Stimulated activated CD4-positive, alpha-beta T cell treated with anti-CD3 and anti-CD28 coated beads, Interleukin-15, amount 100 ng/mL, for 24 hours (primary cell): ENCODE measurements at regions not wholly inside any gene's neighbourhood (a gene's known extent, or its start where the extent isn't known, plus 50 kb on each side); places are given as distances from the start of the nearest gene placed in this dataset.

ENCODE experiments used
- DNase-seq: peaks from one replicate; pipeline ENCODE4 v3.0.0-alpha.2; 2020

DNA sequence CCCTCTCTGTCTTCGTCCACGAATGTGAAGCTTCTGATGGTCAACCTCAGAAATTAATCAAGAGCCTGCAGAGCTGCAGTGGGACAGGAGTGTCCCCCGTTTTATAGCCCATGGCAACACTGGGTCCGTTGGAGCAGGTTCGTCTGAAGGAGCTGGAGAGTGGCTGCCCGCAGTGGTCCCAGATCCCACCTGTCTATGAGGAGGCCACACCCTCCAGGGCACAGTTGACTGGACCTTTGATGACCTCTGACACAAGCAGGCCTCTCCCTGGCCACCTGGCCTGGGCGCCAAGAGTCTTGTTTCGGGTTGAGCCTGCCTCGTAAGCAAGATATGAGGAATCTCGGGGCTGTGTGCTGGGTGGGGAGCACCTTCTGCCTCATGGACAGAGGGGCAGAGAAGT is 100.7 kb upstream of the SFSWAP start:
- DNase-seq: no peak

DNA sequence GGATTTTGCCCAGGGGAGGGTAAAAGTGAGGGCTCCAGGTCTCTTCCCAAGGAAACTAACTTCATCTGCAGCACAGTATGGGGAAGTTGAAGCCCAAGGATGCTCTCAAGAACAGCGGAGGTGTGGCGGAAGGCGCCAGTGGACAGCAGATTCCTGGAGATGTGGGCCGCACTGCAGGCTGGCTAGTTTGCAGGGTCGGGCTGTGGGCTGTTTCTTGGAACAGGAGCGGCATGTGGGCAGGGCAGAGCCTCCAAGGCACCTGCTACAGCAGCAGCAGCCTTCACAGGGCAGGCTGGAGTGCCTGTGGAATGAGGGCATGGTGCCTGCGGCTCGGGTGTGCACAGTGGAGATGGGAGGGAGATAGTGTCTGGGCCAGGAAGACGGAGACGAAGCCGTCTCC is 100.0 kb upstream of the SFSWAP start:
- no peak for DNase-seq

DNA sequence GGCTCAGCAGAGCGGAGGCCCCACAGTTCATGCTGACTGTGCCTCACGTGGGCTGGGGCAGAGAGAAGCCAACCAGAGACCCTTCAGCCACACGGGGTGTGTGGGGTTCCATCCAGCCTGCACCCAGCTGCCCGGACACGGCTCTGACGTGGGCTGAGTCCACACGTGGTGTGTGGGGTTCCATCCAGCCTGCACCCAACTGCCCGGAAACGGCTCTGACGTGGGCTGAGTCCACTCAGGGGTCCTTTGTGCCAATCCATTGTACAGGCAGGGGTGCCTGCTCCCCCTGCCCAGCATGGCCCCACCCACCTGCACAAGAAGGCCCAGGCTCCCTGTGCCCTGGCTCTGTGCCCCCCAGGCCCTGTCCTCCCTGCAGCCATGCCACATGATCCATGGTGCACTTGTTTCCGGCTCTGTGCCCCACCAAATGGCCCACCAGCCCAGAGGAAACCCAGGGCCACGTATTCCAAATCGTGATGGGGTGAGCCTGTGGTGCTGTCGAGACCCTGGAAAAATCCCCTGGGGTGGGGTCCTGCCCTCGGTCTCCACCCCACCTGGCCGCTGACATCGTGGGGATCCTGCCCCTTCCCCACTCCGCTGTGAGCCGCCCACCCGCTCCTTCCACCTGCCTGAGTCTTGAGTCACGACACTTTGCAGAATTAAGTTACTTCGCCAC is 99.3 kb upstream of the SFSWAP start:
- no peak for DNase-seq

DNA sequence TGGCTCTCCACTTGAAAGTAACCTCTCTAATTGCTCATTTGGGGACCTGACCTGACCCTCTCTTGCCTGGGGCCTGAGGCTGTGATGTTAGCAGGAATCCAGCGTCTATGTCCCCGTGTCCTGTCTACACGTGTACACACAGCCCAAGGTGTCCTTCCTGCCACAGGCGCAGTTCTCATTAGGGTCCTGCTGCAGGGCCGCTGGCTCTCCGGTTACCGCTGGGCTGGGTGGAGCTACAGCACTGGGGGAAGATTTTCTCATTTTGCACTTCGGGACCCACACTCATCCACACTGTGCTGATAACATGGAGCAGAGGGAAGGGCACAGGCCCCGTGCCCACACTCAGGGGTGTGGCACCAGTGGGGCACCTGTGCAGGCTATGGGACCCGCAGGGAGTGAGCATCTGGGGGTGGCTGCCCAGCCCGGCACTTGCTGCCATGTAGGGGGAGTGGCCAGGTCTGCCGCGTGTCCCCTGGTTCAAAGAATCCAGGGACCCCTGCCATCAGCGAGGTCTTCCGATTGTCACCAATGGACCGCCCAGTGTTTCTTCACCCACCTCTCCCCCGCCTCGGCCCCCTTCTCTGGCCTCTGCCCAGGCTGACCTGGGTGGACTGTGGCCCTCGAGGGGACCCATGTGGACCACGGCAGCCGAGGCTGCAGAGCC is 98.7 kb upstream of the SFSWAP start:
- DNase-seq: no peak

DNA sequence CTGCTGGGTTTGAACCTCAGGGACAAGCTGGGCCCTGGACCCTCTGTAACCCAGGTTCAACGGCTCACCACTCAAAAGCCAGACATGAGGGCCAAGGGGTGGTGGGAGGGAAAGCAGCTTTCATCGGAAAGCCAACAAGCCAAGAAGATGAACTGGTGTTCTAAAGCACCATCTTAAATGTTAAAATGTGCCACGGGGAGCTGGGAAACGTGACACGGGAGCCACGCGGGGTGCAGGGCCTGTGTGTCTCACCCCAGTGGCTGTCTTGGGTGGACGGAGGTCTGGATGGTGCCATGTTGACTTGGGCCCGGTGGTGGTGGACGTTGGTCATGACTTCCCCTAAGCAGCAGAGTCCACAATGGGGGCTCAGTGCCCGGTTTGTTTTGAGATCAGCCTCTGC is 97.7 kb upstream of the SFSWAP start:
- no peak for DNase-seq

DNA sequence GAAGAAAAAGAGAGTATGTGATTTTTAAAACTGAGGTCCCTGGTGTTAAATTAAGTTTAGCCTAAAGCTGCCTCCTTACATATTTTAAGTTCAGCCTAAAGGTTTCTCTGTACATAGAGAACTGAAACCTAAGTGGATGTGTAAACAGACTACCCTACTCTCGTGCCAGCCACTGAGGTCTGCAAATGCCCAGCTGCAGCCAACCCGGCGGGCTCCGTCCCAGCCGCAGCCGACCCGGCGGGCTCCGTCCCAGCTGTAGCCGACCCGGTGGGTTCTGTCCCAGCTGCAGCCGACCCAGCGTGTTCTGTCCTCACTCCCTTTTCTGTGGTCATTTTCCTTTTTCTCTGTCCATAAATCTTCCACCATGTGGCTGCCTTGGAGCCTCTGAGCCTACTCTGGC is 97.2 kb upstream of the SFSWAP start:
- no peak for DNase-seq

DNA sequence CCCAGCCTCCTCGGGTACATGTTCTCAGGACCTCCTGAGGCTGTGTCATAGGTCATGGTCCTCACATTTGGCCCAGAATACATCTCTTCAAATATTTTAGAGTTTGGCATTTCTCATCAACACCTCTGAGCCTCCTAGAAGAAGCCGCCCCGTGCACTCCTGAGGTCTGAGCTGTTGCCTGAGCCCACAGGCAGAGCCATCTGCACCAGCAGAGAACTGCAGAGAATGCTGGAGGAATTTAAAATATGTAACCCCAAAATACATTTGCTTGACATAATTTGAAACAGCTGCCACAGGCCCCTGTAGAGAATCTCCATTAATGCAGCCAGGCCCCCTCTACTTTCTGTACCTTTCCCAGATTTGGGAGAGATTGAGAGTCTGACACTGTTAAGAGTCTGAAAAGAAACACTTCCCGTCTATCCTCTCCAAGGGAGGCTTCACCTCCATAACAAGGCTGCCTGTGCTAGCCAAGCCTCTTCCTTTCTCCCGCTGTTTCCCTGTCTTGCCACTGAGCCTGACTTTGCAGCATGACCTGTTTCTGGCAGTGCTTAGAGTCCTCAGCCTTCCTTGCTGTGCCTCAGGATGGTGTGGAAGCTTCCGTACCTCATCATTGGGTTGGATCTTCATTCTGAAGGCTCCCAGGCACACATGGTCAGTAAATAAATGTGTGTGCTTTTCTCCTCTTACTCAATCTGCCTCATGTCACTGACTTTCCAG is 95.4 kb upstream of the SFSWAP start:
- DNase-seq: no peak

DNA sequence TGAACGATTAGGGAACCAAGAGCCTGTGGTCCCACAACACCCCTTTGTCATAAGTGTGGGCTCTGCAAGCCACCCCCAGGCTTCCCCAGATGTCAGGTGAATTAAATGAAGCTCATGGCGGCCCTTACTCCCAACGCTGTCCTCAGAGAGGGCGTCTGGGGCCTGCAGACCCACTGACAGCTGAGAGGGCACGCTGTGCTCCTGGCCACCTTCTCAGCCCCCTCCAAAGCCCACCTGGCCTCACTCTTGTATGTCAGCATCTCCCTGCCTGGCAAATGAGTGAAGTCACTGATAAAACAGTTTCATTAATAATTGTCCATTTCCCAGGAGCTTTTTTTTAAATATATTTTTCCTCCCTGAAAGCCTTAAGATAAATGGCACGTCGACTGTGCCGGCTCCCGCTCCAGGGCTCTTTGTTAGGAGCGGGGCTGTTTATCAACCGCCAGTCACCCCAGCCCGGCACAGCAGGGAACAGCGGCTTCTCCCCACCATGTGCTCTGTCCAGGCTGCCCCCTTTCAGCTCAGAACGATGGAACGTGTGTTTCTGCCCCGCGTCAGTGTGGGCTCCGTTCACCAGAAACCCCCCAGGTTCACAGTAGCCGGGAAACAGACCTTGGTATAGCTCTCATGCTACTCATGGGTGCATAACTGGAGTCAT is 94.7 kb upstream of the SFSWAP start:
- DNase-seq: no peak

DNA sequence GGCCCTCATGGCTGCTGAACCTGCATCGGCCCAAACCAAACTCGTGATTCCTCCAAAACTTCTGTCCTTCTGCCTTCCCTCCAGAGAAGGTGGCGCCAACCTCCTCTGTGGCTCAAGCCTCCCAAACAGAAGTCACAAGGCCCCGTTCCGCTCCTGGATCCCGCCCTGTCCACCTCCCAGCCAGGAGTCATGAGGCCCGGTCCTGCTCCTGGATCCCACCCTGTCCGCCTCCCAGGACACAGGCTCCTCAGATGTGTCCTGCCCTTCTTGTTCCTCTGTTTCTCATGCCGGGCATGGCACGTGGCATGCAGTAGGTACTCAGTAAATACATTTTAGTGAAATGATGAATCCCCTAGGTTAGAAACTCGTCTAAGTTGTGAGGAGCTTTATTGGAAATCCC is 94.2 kb upstream of the SFSWAP start:
- DNase-seq: no peak

DNA sequence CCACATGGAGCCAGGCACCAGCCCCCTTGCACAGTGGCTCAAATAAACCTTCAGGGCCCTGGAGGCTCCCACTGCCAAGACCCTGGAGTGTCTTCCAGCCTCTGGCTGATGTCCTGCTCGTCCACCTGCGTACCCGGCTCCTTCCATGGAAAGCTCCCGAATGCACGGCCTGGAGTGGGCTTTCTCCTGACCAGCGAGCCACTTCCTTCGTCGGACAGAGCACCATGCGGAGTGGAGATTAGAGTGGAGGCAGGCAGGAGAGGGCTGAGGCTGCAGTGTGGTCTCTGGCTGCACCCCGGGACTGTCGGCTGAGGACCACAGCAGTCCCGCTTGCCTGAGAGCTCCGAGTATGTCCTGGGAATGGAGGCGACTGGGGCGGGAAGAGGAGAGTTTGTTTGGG is 93.7 kb upstream of the SFSWAP start:
- DNase-seq: no peak

DNA sequence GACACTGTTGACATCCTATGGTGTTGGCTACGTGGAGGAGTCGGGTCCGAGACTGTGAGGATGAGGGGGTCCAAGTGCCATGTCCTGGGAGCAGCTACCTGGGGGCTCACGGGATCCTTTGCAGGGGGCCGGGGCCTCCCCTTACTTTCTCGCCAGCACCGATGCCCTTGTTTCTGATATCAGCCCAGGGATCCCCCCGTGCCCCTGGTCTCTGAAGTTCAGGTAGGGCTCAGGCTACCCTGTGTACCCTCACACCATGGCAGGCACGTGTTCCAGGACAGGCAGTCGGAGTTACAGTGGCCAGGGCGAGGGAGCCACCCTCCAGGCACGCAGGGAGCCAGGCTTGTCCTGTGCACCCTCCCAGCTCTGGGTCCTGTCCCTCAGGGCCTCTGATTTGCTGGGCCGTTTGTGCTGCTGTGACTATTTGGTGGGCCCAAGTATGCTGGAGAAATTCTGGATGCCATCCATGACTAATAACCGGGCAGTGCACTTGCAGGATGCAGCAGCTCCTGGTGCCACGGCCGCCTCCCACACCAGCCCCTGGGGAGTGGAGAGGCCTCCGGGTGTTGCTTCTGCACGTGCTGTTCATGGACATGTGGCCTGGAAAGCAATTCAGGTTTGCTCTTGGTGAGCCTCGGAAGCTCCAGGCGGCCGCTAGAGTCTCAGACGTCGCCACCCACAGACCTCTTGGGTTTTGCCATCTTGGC is 93.1 kb upstream of the SFSWAP start:
- no peak for DNase-seq

DNA sequence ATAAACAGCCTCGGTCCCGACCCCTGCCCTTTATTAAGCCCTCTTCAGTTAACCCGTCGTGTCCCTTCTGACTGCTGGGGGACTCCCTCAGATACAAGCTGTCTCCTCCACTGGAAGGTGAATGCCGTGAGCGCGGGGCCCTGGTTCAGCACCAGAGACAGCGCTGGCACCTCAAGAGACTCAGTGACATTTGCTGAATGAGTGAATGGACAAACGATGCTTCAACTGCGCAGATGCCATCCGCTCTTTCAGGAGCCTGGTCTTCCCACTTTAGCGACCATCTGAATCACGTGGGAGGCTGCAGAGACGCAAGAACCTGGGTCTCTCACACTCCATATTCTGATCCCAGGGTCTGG is 92.6 kb upstream of the SFSWAP start:
- no peak for DNase-seq

DNA sequence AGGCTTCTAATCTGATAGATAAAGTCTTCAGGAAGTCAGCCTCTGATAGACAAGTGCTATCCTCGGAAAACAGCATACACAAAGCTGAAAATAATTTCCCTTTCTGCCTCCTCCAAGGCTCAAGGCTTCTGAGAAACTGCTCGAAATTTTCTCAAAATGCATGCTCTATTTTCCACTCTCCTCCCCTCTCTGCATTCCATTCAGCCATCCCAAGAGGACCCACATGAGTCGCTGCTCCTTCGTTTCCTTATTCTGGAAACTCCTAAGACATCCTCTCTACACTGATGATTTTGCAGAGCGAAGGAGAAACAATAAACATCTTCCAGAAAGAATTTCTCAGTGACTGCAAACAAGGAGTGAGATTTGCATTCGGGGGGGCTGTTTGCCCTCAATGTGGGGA is 92.2 kb upstream of the SFSWAP start:
- no peak for DNase-seq

DNA sequence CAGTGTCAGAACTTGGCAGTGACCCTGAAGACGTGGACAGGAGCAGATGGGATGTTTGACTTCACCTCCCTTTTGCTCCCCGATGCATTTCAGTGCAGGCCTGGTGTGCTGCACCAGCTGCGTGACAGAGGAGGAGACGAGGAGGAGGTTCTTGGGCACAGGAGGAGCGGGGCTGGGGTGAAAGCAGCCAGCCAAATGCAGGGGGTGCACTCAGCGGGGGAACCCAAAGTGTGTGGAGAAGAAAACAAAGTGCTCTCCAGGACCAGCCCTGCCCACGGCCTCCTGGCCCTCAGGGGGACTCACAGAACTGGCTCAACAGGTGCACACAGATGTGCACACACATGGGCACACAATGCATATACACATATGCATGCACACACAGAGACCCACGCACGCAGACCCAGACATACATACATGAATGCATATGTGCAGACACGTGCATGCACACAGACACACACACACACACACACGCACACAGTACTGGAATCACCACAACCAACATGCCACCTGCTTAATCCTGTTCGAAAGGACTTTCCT is 91.7 kb upstream of the SFSWAP start:
- no peak for DNase-seq

DNA sequence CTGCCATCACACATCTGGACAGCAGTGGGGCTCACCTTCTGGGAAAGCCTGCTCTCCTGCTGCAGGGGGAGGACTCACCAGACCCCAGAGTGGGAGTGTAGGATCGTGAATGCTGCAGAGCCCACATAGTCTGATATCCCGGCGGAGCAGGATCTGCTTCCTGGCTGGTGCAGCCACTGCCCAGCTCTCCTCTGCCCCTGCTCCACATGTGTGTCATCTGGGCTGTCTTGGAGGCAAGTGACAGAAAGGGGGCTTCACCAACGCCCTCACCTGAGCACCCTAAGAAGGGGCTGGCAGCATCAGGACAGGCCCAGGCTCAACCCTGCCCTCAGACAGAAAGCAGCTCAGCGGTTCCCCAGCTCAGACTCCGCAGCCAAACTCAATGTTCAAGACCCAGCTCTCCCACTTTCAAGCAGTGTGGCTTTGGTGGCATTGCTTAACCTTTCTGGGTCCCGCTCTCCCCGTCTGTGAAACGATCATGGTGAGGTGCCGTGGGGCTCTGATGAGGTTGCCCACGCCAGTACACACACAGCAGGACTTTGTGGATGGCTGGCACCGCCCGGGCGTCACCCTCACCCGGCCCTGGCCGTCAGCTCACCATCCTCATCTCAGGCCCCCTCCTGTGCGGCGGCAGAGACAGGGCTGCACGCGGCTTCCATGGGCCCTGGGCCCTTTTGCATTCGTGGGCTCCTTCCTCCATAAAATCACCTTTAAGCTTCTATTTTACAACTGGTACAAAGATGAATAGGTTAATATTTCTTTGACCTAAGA is 91.0 kb upstream of the SFSWAP start:
- no peak for DNase-seq

DNA sequence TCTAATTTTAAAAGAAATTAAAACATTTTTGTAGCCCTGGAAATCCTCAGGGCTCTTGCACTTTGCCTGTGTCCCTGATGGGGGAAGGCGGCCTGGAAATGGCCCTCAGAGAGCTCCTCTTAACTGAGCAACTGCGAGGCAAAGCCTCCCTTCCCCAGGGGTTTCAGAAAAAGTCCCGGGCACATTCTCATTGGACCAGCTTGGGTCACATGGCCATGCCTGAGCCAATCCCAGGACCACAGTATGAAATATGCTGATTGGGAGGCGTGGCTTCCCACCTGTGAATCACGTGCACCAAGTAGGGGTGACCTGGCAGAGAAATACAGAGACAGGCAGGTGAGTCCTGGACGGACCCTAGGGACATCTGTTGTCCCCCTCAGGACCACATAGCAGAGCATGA is 90.4 kb upstream of the SFSWAP start:
- DNase-seq: no peak

DNA sequence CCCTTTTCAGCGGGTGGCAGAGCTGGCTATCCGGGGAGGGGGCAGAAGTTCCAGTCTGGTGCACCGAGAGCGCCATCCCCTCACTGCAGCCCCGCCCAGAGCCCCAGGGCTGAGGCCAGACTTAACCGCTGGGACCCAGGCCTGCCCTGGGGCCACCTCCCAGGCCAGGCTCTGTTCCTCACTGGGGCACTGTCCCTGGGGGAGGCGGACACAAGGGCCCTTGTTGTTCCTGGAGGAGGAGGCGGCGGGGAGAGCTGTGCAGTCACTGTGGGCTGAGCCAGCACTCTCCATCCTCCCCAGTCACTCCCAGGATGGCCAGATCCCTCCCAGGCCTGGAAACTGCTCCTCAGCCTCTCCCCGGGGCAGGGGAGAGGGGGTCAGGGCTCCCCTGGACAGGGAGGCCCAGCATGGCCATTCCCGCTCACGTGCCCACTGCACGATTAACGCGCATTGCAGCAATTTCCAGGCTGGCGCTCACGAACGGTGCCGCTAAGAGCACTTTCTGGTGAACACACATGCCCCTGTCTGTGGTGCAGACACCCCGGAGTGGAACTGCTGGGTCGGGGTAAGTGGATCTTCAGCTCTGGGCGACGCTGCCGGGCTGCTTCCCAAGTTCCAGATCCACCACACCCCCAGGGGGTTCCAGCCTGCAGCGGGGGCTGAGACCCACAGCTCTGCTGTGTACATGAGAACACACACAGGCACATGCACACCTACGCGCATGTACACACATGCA is 89.8 kb upstream of the SFSWAP start:
- DNase-seq: no peak

DNA sequence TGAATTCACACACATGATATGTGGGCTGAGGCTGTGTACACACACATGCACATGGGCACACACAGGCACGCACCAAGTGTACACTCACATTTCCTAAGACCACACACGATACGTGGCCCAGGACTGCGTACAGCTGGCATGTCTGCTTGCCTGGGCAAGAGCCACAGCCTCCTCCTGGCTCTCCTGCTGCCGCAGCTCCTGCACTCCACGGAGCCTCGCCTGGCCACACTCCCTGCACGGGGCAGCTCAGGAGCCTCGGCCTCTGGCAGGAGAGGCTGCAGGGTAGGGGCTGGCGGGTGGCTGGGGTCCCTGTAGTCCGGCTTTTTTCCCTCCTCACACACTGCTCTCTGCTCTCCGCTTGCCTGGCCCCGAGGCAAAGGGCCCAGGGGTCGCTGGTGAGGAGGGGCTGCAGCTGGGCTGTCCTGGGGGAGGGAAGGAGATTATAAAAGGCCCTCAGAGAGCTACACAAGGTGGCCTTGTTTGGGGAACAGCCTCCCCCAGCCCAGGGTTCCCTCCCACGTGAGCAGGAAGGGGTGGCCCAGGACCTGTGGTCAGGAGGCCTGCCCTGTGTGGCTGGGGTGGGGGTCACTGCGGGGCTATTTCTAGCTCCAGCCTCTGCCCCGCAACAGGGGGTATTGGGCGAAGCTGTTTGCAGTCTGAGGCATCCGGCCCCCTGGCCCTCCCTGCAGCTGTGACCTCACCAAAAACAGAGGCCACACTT is 89.0 kb upstream of the SFSWAP start:
- no peak for DNase-seq

DNA sequence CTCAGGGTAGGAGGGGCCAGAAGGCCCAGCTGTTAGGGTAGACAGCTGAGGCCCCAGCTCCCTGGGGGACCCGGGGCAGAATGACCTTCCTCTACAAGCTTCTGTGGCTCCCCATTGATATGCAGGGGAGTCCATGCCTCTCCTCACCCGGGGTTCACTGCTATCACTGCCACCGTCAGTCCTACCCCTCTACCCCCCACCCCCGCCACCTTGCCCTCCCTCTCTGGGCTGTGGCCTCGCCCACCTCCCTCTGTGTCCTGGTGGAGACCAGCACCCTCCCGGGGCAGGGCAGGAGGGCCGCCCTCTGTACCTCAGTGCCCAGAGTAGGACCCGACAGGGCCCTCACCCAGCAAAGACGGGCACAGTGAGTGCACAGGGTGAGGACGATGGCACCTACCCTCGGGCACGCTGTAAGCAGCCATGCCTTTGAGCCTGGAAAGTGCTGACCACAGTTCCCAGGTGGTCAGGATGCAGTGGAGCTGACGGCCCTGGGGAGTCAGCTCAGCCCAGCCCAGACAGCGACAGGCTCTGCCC is 88.4 kb upstream of the SFSWAP start:
- no peak for DNase-seq
